ENCODE measurements at regions not wholly inside any gene's neighbourhood (a gene's known extent, or its start where the extent isn't known, plus 50 kb on each side); places are given as distances from the start of the nearest gene placed in this dataset.

- no peak for DNase-seq
Observed at GRCh38 chr9:135196474-135196873, 109.0 kb downstream of the OLFM1 start.

- no peak for DNase-seq
Observed at GRCh38 chr9:135198144-135198543, 110.7 kb downstream of the OLFM1 start.

- peak; percentile 72 to 94 for DNase-seq
Observed at GRCh38 chr9:135198586-135199285, 111.3 kb downstream of the OLFM1 start.

GRCh38 chr9:135199489-135199888, 112.0 kb downstream of the OLFM1 start:
- DNase-seq, result peak in 1 of 2 experiments; percentile 21

- no peak for DNase-seq
Observed at GRCh38 chr9:135201711-135202110, 114.2 kb downstream of the OLFM1 start.

GRCh38 chr9:135204177-135204576, 116.7 kb downstream of the OLFM1 start:
- DNase-seq, result no peak

- DNase-seq, result no peak
Observed at GRCh38 chr9:135209136-135209535, 121.7 kb downstream of the OLFM1 start.

- no peak for DNase-seq
Observed at GRCh38 chr9:135209852-135210251, 122.4 kb downstream of the OLFM1 start.

- DNase-seq, result no peak
Observed at GRCh38 chr9:135210676-135211523, 123.4 kb downstream of the OLFM1 start.

- DNase-seq, result no peak
Observed at GRCh38 chr9:135211524-135211890, 124.0 kb downstream of the OLFM1 start.

GRCh38 chr9:135212961-135213360, 125.5 kb downstream of the OLFM1 start:
- DNase-seq, result no peak

- DNase-seq, result peak in 1 of 2 experiments; percentile 36
Observed at GRCh38 chr9:135213566-135213965, 126.1 kb downstream of the OLFM1 start.

GRCh38 chr9:135214054-135214640, 126.7 kb downstream of the OLFM1 start:
- DNase-seq, result no peak

GRCh38 chr9:135214706-135215105, 127.2 kb downstream of the OLFM1 start:
- DNase-seq, result no peak

GRCh38 chr9:135215571-135216161, 128.2 kb downstream of the OLFM1 start:
- DNase-seq, result peak in 1 of 2 experiments; percentile 19

GRCh38 chr9:135216236-135216635, 128.8 kb downstream of the OLFM1 start:
- DNase-seq, result no peak

- peak; percentile 53 to 66 for DNase-seq
Observed at GRCh38 chr9:135216791-135217441, 129.4 kb downstream of the OLFM1 start.

GRCh38 chr9:135217836-135218235, 130.4 kb downstream of the OLFM1 start:
- no peak for DNase-seq

- DNase-seq, result no peak
Observed at GRCh38 chr9:135218331-135219225, 131.1 kb downstream of the OLFM1 start.

- no peak for DNase-seq
Observed at GRCh38 chr9:135219676-135220600, 132.5 kb downstream of the OLFM1 start.

Data from NCI-H524 (cell line).